HG02943 (cell line): ENCODE measurements at regions not wholly inside any gene's neighbourhood (a gene's known extent, or its start where the extent isn't known, plus 50 kb on each side); places are given as distances from the start of the nearest gene placed in this dataset.
"Not testable (repeated sequence)": the region's sequence is repeated elsewhere in the genome, so short reads cannot be mapped to it uniquely, and the experiment has no call there.

Source experiments
- ATAC-seq: cut with Tn5 transposase; IDR thresholded peaks from one replicate; pipeline ENCODE4 v1.9.1; 2021; ENCODE audit warnings: mild to moderate bottlenecking, low read depth, moderate library complexity; ENCODE audit not compliant: unreplicated experiment

- ATAC-seq, result not testable (repeated sequence)
These were observed 729.6 kb downstream of the TRHDE start for GRCh38 chr12:73001806-73002205.

GRCh38 chr12:73002504-73002903 lies 730.3 kb downstream of the TRHDE start:
- not testable (repeated sequence) for ATAC-seq

GRCh38 chr12:73009138-73009834 lies 737.1 kb downstream of the TRHDE start:
- ATAC-seq, result not testable (repeated sequence)

GRCh38 chr12:73017981-73018380 lies 745.8 kb downstream of the TRHDE start:
- no peak for ATAC-seq

- no peak for ATAC-seq
These were observed 781.7 kb downstream of the TRHDE start for GRCh38 chr12:73053893-73054292.

- no peak for ATAC-seq
These were observed 785.3 kb downstream of the TRHDE start for GRCh38 chr12:73057428-73057827.

- ATAC-seq, result no peak
These were observed 793.7 kb downstream of the TRHDE start for GRCh38 chr12:73065913-73066312.

- no peak for ATAC-seq
These were observed 795.4 kb downstream of the TRHDE start for GRCh38 chr12:73067616-73068015.

- no peak for ATAC-seq
These were observed 800.0 kb downstream of the TRHDE start for GRCh38 chr12:73072214-73072613.

- no peak for ATAC-seq
These were observed 804.6 kb downstream of the TRHDE start for GRCh38 chr12:73076760-73077159.

- no peak for ATAC-seq
These were observed 811.6 kb downstream of the TRHDE start for GRCh38 chr12:73083736-73084135.

- no peak for ATAC-seq
These were observed 834.1 kb downstream of the TRHDE start for GRCh38 chr12:73106296-73106695.

- ATAC-seq, result no peak
These were observed 834.7 kb downstream of the TRHDE start for GRCh38 chr12:73106896-73107295.

- ATAC-seq, result no peak
These were observed 838.6 kb downstream of the TRHDE start for GRCh38 chr12:73110816-73111215.

- no peak for ATAC-seq
These were observed 840.1 kb downstream of the TRHDE start for GRCh38 chr12:73112035-73112816.

GRCh38 chr12:73124480-73124879 lies 852.3 kb downstream of the TRHDE start:
- no peak for ATAC-seq

- no peak for ATAC-seq
These were observed 853.0 kb downstream of the TRHDE start for GRCh38 chr12:73125148-73125547.

GRCh38 chr12:73136386-73136785 lies 864.2 kb downstream of the TRHDE start:
- no peak for ATAC-seq

- ATAC-seq, result not testable (repeated sequence)
These were observed 867.5 kb downstream of the TRHDE start for GRCh38 chr12:73139642-73140041.

- no peak for ATAC-seq
These were observed 886.2 kb downstream of the TRHDE start for GRCh38 chr12:73158341-73158740.

GRCh38 chr12:73159954-73160353 lies 887.8 kb downstream of the TRHDE start:
- ATAC-seq, result no peak

GRCh38 chr12:73161970-73162369 lies 889.8 kb downstream of the TRHDE start:
- no peak for ATAC-seq
